ENCODE measurements at regions not wholly inside any gene's neighbourhood (a gene's known extent, or its start where the extent isn't known, plus 50 kb on each side); places are given as distances from the start of the nearest gene placed in this dataset.

- no peak overlapping the region for H3K9ac ChIP-seq (ENCODE audit: low read depth, low read length)
- H3K4me1 ChIP-seq (ENCODE audit: insufficient read depth, low read length), result no peaks in the 10 kb centered on the region
- H3K36me3 ChIP-seq (ENCODE audit: insufficient read depth, low read length), result no peaks in the 10 kb centered on the region
- H3K9me3 ChIP-seq (ENCODE audit: control insufficient read depth, insufficient read depth, low read length), result no peaks in the 10 kb centered on the region
These were observed 243.8 kb upstream of the ADAMTSL1 start for GRCh38 chr9:18229992-18230676.

- no peak overlapping the region for H3K9ac ChIP-seq (ENCODE audit: low read depth, low read length)
- no peaks in the 10 kb centered on the region for H3K36me3 ChIP-seq (ENCODE audit: insufficient read depth, low read length)
- no peaks in the 10 kb centered on the region for H3K4me1 ChIP-seq (ENCODE audit: insufficient read depth, low read length)
- H3K9me3 ChIP-seq (ENCODE audit: control insufficient read depth, insufficient read depth, low read length), result no peaks in the 10 kb centered on the region
These were observed 240.6 kb upstream of the ADAMTSL1 start for GRCh38 chr9:18233311-18233710.

- Histone ChIP-seq H3K4me1 (ENCODE audit: insufficient read depth, low read length) (no peaks in the 10 kb centered on the region), H3K36me3 (ENCODE audit: insufficient read depth, low read length) (no peaks in the 10 kb centered on the region), H3K9me3 (ENCODE audit: control insufficient read depth, insufficient read depth, low read length) (no peaks in the 10 kb centered on the region), H3K9ac (ENCODE audit: low read depth, low read length) (no peak overlapping the region)
These were observed 240.0 kb upstream of the ADAMTSL1 start for GRCh38 chr9:18233776-18234445.

GRCh38 chr9:18235181-18235908 lies 238.6 kb upstream of the ADAMTSL1 start:
- H3K36me3 ChIP-seq (ENCODE audit: insufficient read depth, low read length), result no peaks in the 10 kb centered on the region
- no peaks in the 10 kb centered on the region for H3K9me3 ChIP-seq (ENCODE audit: control insufficient read depth, insufficient read depth, low read length)
- no peaks in the 10 kb centered on the region for H3K4me1 ChIP-seq (ENCODE audit: insufficient read depth, low read length)
- H3K9ac ChIP-seq (ENCODE audit: low read depth, low read length), result no peak overlapping the region

GRCh38 chr9:18236336-18236735 lies 237.6 kb upstream of the ADAMTSL1 start:
- Histone ChIP-seq H3K36me3 (ENCODE audit: insufficient read depth, low read length) (no peaks in the 10 kb centered on the region), H3K9ac (ENCODE audit: low read depth, low read length) (no peak overlapping the region), H3K9me3 (ENCODE audit: control insufficient read depth, insufficient read depth, low read length) (no peaks in the 10 kb centered on the region), H3K4me1 (ENCODE audit: insufficient read depth, low read length) (no peaks in the 10 kb centered on the region)

- Histone ChIP-seq H3K9ac (ENCODE audit: low read depth, low read length) (no peak overlapping the region), H3K4me1 (ENCODE audit: insufficient read depth, low read length) (no peaks in the 10 kb centered on the region), H3K9me3 (ENCODE audit: control insufficient read depth, insufficient read depth, low read length) (no peaks in the 10 kb centered on the region), H3K36me3 (ENCODE audit: insufficient read depth, low read length) (no peaks in the 10 kb centered on the region)
These were observed 236.2 kb upstream of the ADAMTSL1 start for GRCh38 chr9:18237776-18238175.

- Histone ChIP-seq H3K9ac (ENCODE audit: low read depth, low read length) (no peak overlapping the region), H3K4me1 (ENCODE audit: insufficient read depth, low read length) (no peaks in the 10 kb centered on the region), H3K9me3 (ENCODE audit: control insufficient read depth, insufficient read depth, low read length) (peaks cover 3% of the 10 kb centered on the region; the same call in 1 of the 2 replicates), H3K36me3 (ENCODE audit: insufficient read depth, low read length) (no peaks in the 10 kb centered on the region)
These were observed 235.7 kb upstream of the ADAMTSL1 start for GRCh38 chr9:18238254-18238653.

- Histone ChIP-seq H3K9me3 (ENCODE audit: control insufficient read depth, insufficient read depth, low read length) (peaks cover 5% of the 10 kb centered on the region; the same call in 1 of the 2 replicates), H3K9ac (ENCODE audit: low read depth, low read length) (no peak overlapping the region), H3K36me3 (ENCODE audit: insufficient read depth, low read length) (no peaks in the 10 kb centered on the region), H3K4me1 (ENCODE audit: insufficient read depth, low read length) (no peaks in the 10 kb centered on the region)
These were observed 235.1 kb upstream of the ADAMTSL1 start for GRCh38 chr9:18238752-18239447.

GRCh38 chr9:18240213-18240612 lies 233.7 kb upstream of the ADAMTSL1 start:
- no peaks in the 10 kb centered on the region for H3K4me1 ChIP-seq (ENCODE audit: insufficient read depth, low read length)
- H3K36me3 ChIP-seq (ENCODE audit: insufficient read depth, low read length), result no peaks in the 10 kb centered on the region
- no peak overlapping the region for H3K9ac ChIP-seq (ENCODE audit: low read depth, low read length)
- H3K9me3 ChIP-seq (ENCODE audit: control insufficient read depth, insufficient read depth, low read length), result peaks cover 5% of the 10 kb centered on the region; the same call in 1 of the 2 replicates

GRCh38 chr9:18245911-18246310 lies 228.0 kb upstream of the ADAMTSL1 start:
- H3K4me1 ChIP-seq (ENCODE audit: insufficient read depth, low read length), result no peaks in the 10 kb centered on the region
- peaks cover 5% of the 10 kb centered on the region; the same call in 1 of the 2 replicates for H3K9me3 ChIP-seq (ENCODE audit: control insufficient read depth, insufficient read depth, low read length)
- H3K9ac ChIP-seq (ENCODE audit: low read depth, low read length), result no peak overlapping the region
- no peaks in the 10 kb centered on the region for H3K36me3 ChIP-seq (ENCODE audit: insufficient read depth, low read length)

- Histone ChIP-seq H3K4me1 (ENCODE audit: insufficient read depth, low read length) (no peaks in the 10 kb centered on the region), H3K9ac (ENCODE audit: low read depth, low read length) (no peak overlapping the region), H3K36me3 (ENCODE audit: insufficient read depth, low read length) (no peaks in the 10 kb centered on the region), H3K9me3 (ENCODE audit: control insufficient read depth, insufficient read depth, low read length) (no peaks in the 10 kb centered on the region)
These were observed 223.9 kb upstream of the ADAMTSL1 start for GRCh38 chr9:18250053-18250452.

GRCh38 chr9:18253950-18254349 lies 220.0 kb upstream of the ADAMTSL1 start:
- no peak overlapping the region for H3K9ac ChIP-seq (ENCODE audit: low read depth, low read length)
- H3K9me3 ChIP-seq (ENCODE audit: control insufficient read depth, insufficient read depth, low read length), result no peaks in the 10 kb centered on the region
- H3K36me3 ChIP-seq (ENCODE audit: insufficient read depth, low read length), result no peaks in the 10 kb centered on the region
- H3K4me1 ChIP-seq (ENCODE audit: insufficient read depth, low read length), result no peaks in the 10 kb centered on the region

GRCh38 chr9:18255158-18255629 lies 218.8 kb upstream of the ADAMTSL1 start:
- Histone ChIP-seq H3K9ac (ENCODE audit: low read depth, low read length) (no peak overlapping the region), H3K36me3 (ENCODE audit: insufficient read depth, low read length) (no peaks in the 10 kb centered on the region), H3K9me3 (ENCODE audit: control insufficient read depth, insufficient read depth, low read length) (no peaks in the 10 kb centered on the region), H3K4me1 (ENCODE audit: insufficient read depth, low read length) (no peaks in the 10 kb centered on the region)

- Histone ChIP-seq H3K36me3 (ENCODE audit: insufficient read depth, low read length) (no peaks in the 10 kb centered on the region), H3K9ac (ENCODE audit: low read depth, low read length) (no peak overlapping the region), H3K4me1 (ENCODE audit: insufficient read depth, low read length) (no peaks in the 10 kb centered on the region), H3K9me3 (ENCODE audit: control insufficient read depth, insufficient read depth, low read length) (no peaks in the 10 kb centered on the region)
These were observed 218.2 kb upstream of the ADAMTSL1 start for GRCh38 chr9:18255747-18256146.

Data from ES-I3 (cell line).